ENCODE measurements at regions not wholly inside any gene's neighbourhood (a gene's known extent, or its start where the extent isn't known, plus 50 kb on each side); places are given as distances from the start of the nearest gene placed in this dataset.

DNA sequence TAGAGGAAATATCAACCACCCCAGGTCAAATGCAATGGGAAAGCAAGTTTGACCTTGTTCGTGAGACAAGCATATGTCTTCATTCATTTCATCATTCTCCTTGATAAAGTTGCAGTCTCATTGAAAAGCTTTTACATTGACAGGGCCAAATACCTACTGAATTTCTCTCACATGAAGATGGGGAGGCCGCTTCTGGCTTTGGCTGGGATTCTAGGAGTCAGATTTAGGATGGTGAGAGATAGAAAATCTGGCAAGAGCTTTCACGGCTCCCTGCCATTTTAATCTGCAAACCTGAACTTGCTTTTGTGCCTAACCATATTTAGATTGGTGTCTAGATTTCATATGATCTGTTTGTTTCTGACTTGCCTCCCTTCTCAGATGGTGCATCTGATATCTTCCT is 88.0 kb downstream of the TMEM100 start:
- H3K79me2 ChIP-seq (ENCODE audit: insufficient read depth, low read length) = no peaks in the 10 kb centered on the region
- no peaks in the 10 kb centered on the region for H3K9me2 ChIP-seq (replicated peaks; ENCODE audit: low read depth, low read length)
- H3K4me2 ChIP-seq (ENCODE audit: low read depth, low read length, poor library complexity, severe bottlenecking) = no peak overlapping the region
- H3K4me3 ChIP-seq (ENCODE audit: low read length, poor library complexity, severe bottlenecking) = no peak overlapping the region
- H3K27me3 ChIP-seq (ENCODE audit: insufficient read depth, low read length, poor library complexity, severe bottlenecking) = no peaks in the 10 kb centered on the region
- TF ChIP-seq, protein P1, sequence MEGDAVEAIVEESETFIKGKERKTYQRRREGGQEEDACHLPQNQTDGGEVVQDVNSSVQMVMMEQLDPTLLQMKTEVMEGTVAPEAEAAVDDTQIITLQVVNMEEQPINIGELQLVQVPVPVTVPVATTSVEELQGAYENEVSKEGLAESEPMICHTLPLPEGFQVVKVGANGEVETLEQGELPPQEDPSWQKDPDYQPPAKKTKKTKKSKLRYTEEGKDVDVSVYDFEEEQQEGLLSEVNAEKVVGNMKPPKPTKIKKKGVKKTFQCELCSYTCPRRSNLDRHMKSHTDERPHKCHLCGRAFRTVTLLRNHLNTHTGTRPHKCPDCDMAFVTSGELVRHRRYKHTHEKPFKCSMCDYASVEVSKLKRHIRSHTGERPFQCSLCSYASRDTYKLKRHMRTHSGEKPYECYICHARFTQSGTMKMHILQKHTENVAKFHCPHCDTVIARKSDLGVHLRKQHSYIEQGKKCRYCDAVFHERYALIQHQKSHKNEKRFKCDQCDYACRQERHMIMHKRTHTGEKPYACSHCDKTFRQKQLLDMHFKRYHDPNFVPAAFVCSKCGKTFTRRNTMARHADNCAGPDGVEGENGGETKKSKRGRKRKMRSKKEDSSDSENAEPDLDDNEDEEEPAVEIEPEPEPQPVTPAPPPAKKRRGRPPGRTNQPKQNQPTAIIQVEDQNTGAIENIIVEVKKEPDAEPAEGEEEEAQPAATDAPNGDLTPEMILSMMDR (conservative IDR thresholded peaks at IDR 0.05; ENCODE audit: low read length) = no peak
- H3K4me1 ChIP-seq (ENCODE audit: insufficient read depth, low read length, poor library complexity, severe bottlenecking) = no peaks in the 10 kb centered on the region
- H4K20me1 ChIP-seq (ENCODE audit: insufficient read depth, low read length, poor library complexity, severe bottlenecking) = no peaks in the 10 kb centered on the region
- H2AFZ ChIP-seq (ENCODE audit: low read length) = no peak overlapping the region
- H3K9ac ChIP-seq (ENCODE audit: low read depth, low read length, poor library complexity, severe bottlenecking) = no peak overlapping the region
- no peaks in the 10 kb centered on the region for H3K9me3 ChIP-seq (ENCODE audit: insufficient read depth, low read depth, low read length)
- no peaks in the 10 kb centered on the region for H3K36me3 ChIP-seq (ENCODE audit: insufficient read depth, low read length)
- no peaks in the 10 kb centered on the region for H3F3A ChIP-seq (ENCODE audit: low read depth)

DNA sequence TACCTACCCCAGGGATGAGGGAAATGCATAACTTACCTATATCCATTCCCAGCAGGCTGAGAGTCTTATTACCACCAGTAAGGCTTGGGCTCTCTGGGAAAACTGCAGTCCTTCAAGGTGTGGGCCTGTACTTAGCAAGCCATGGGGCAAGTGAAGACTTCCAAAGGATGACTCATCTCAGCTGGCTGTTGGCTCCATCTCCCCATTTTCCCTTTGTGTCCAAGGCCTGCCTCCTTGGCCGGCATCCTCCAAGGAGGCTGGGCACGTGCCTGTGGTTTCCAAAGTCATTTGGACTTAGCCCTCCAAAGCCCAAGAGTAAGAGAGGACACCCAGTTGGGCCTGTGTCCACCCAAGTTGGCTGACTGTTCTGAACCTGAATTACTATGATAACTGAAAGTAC is 89.8 kb downstream of the TMEM100 start:
- no peaks in the 10 kb centered on the region for H3K36me3 ChIP-seq (ENCODE audit: insufficient read depth, low read length)
- H3K9ac ChIP-seq (ENCODE audit: low read depth, low read length, poor library complexity, severe bottlenecking) = no peak overlapping the region
- H3K4me1 ChIP-seq (ENCODE audit: insufficient read depth, low read length, poor library complexity, severe bottlenecking) = no peaks in the 10 kb centered on the region
- H3K27me3 ChIP-seq (ENCODE audit: insufficient read depth, low read length, poor library complexity, severe bottlenecking) = no peaks in the 10 kb centered on the region
- H2AFZ ChIP-seq (ENCODE audit: low read length) = no peak overlapping the region
- no peaks in the 10 kb centered on the region for H3F3A ChIP-seq (ENCODE audit: low read depth)
- no peak overlapping the region for H3K4me3 ChIP-seq (ENCODE audit: low read length, poor library complexity, severe bottlenecking)
- no peak overlapping the region for H3K4me2 ChIP-seq (ENCODE audit: low read depth, low read length, poor library complexity, severe bottlenecking)
- no peaks in the 10 kb centered on the region for H3K9me2 ChIP-seq (replicated peaks; ENCODE audit: low read depth, low read length)
- H3K79me2 ChIP-seq (ENCODE audit: insufficient read depth, low read length) = no peaks in the 10 kb centered on the region
- H3K9me3 ChIP-seq (ENCODE audit: insufficient read depth, low read depth, low read length) = no peaks in the 10 kb centered on the region
- TF ChIP-seq EZH2phosphoT487 (IDR thresholded peaks at IDR 0.05; ENCODE audit: borderline replicate concordance) = no peak
- TF ChIP-seq, protein P1 (conservative IDR thresholded peaks at IDR 0.05; ENCODE audit: low read length) = no peak
- H4K20me1 ChIP-seq (ENCODE audit: insufficient read depth, low read length, poor library complexity, severe bottlenecking) = no peaks in the 10 kb centered on the region

DNA sequence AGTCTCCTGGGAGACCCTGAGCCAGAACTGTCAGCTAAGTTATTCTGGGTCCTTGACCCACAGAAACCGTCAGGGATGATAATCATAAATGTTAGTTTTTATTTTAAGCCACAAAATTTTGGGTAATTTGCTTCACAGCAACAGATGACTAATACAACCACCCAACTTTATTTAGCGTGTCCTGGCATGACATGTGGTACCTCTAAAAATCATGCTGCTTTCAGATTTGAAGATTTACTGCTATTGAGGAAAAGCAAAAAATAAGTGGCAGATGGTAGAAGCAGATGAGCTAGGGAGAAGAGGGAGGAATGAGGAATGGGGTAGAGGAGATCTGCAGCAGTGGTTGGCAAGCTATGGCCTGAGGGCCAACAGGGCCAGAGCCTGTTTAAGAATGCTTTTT is 90.4 kb downstream of the TMEM100 start:
- Histone ChIP-seq H3K9ac (ENCODE audit: low read depth, low read length, poor library complexity, severe bottlenecking) (no peak overlapping the region), H3K4me2 (ENCODE audit: low read depth, low read length, poor library complexity, severe bottlenecking) (no peak overlapping the region), H2AFZ (ENCODE audit: low read length) (no peak overlapping the region), H3K36me3 (ENCODE audit: insufficient read depth, low read length) (no peaks in the 10 kb centered on the region), H3K9me2 (replicated peaks; ENCODE audit: low read depth, low read length) (no peaks in the 10 kb centered on the region), H3K4me3 (ENCODE audit: low read length, poor library complexity, severe bottlenecking) (no peak overlapping the region), H3K27me3 (ENCODE audit: insufficient read depth, low read length, poor library complexity, severe bottlenecking) (no peaks in the 10 kb centered on the region), H3K79me2 (ENCODE audit: insufficient read depth, low read length) (no peaks in the 10 kb centered on the region), H4K20me1 (ENCODE audit: insufficient read depth, low read length, poor library complexity, severe bottlenecking) (no peaks in the 10 kb centered on the region), H3K4me1 (ENCODE audit: insufficient read depth, low read length, poor library complexity, severe bottlenecking) (no peaks in the 10 kb centered on the region), H3F3A (ENCODE audit: low read depth) (no peaks in the 10 kb centered on the region), H3K9me3 (ENCODE audit: insufficient read depth, low read depth, low read length) (no peaks in the 10 kb centered on the region)
- TF ChIP-seq, protein P1 (conservative IDR thresholded peaks at IDR 0.05; ENCODE audit: low read length) = no peak
- TF ChIP-seq EZH2phosphoT487 (IDR thresholded peaks at IDR 0.05; ENCODE audit: borderline replicate concordance) = no peak
